ENCODE measurements at regions not wholly inside any gene's neighbourhood (a gene's known extent, or its start where the extent isn't known, plus 50 kb on each side); places are given as distances from the start of the nearest gene placed in this dataset.
"Not testable (repeated sequence)": the region's sequence is repeated elsewhere in the genome, so short reads cannot be mapped to it uniquely, and the experiment has no call there.

- DNase-seq = no peak
These were observed 99.6 kb upstream of the DST start for GRCh38 chr6:56742122-56742791.

DNA sequence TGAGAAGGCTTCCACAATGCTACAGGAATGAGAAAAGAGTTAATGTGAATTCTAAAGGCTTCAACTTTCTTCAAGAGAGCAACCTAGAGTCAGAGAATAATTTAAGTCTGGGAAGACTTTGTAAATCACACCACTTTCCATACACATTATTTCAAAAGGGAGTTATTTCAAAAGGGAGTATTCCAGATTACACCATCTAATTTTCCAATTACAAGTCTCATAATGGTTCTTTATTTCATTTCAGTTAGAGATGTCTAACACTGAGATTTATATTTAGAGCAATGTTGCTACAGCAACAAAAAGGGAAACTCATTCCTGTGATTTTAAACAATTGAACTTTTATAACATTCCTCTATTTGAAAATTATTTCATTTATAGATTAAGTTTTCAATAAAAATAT is 98.8 kb upstream of the DST start:
- no peak for DNase-seq

DNA sequence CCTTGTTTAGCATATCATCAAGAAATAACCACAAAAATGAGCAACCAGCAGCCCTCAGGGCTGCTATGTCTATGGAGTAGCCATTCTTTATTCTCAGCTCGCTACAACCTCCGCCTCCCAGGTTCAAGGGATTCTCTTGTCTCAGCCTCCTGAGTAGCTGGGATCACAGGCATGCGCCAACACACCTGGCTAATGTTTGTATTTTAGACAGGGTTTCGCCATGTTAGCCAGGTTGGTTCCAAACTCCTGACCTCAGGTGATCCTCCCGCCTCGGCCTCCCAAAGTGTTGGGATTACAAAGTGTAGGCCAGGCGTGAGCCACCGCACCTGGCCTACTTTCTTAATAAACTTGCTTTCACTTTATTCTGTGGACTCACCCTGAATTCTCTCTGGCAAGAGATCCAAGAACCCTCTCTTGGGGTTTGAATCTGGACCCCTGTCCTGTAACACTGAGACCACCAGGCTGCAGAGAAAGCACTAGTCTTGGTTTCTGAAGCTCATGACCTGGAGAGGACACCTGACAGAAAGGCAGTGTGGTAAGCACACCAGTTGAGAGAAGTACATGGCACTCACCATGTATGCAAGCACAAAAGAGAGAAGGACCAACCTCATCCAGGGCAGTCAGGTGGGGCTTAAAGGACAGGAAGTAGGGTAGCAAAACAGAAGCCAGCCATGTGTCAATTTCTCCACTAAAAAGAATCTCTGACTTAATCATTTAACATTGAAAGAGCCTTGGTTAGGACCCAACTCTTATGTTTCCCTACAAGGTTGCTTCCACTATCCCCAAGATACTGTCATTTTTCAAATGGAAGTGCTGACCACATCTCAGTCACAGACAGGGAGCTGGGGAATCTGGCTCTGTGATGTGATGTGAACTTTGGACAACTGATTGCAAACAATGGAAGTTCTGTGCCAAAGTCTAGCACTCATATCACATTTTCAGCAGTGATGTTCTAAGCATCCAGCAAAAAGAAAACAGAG is 97.4 kb upstream of the DST start:
- DNase-seq = no peak

DNA sequence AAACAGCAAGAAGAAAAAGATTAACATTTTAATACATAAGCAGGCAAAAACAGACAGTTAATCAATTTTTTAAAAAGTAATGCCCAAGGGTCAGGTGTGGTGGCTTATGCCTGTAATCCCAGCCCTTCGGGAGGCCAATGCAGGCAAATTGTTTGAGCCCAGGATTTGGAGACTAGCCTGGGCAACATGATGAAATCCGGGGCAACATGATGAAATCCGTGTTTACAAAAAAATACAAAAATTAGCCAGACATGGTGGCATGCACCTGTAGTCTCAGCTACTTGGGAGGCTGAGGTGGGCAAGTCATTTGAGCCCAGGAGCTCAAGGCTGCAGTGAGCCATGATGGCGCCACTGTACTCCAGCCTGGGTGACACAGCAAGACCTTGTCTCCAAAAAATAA is 94.1 kb upstream of the DST start:
- no peak for DNase-seq

DNA sequence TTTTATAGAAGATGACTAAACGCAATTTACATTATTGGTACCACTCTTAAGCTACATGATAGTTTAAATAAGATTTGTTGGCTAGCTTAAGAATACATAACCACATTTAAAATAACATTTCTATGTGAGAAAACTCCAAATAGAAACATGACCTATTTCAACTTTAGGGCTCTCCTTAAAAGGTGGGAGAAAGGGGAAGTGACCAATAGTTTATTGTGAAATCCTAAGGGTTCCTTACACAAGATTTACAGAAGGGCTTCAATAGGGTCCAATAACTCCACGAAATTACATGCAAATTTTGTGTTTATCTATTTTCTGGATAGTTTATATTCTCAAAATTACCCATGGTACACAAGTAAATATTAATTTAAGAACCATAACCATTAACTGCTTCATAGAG is 91.6 kb upstream of the DST start:
- no peak for DNase-seq

- no peak for DNase-seq
These were observed 90.6 kb upstream of the DST start for GRCh38 chr6:56733211-56733697.

DNA sequence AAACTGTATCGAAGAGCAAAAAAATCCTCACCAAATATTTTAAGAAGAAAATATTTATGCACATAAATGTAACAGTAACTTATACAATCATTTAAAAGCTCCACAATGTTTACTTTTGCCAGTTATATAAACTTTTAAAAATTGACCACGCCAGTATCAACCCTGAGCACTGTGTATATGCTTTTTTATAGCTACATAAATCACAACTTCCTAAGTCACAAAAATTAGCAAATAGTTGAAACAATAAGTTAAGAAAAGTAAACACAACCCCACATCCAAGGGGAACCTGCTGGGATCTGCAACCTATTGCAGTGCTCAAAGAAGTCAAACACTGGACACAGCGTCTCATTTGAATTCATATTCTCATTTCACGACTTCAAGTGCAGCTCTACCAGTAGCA is 89.8 kb upstream of the DST start:
- DNase-seq = no peak

GRCh38 chr6:56730663-56731529 is 88.2 kb upstream of the DST start:
- DNase-seq = no peak

GRCh38 chr6:56729719-56730118 is 87.0 kb upstream of the DST start:
- DNase-seq = no peak

DNA sequence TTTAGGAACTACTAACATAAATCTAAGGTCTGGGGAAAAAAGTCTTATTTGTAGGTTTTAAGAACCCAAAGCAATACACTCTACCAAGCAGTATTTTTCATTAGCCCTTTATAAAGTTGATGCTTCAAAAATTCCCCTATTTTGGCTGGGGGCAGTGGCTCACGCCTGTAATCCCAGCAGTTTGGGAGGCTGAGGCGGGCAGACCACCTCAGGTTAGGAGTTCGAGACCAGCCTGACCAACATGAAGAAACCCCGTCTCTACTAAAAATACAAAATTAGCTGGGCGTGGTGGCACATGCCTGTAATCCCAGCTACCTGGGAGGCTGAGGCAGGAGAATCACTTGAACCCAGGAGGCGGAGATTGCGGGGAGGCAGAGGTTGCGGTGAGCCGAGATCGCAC is 86.5 kb upstream of the DST start:
- not testable (repeated sequence) for DNase-seq

- DNase-seq = no peak
These were observed 84.6 kb upstream of the DST start for GRCh38 chr6:56727097-56727850.

DNA sequence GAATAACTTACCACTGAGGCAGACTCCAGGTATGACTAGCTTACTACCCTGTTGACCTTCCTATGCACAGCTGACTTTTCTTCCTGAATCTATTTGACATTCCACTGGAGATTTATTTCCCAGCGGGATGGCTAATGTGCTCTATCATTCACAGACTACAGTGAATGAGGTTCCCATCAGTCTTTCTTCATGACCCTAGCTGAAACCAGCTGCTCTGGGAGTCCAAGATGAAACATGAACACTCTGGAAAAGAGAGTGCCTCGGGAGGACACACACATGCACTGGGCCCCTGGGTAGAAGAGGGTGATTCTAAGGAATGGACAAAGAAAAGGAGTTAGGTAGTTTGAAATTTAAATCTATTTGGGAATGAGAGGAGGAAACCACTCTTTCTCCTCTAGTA is 82.6 kb upstream of the DST start:
- no peak for DNase-seq

DNA sequence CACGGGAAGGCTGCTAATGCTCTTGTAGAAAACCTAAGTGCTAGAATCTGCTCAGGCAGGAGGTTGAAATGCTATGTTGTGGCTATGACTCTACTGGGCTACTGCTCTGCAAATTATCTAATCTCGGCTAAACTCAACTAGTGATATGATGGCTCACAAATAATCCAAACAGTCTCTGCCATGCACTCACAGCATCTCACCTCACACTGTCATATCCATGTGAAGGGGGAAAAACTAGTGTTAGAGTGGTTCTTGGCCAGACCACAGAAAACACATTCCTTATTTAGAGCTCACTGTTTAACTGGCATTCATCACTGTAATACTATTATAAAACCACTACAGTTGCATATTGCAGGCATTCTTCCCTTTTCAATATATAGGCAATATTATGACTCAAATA is 81.8 kb upstream of the DST start:
- DNase-seq = no peak

DNA sequence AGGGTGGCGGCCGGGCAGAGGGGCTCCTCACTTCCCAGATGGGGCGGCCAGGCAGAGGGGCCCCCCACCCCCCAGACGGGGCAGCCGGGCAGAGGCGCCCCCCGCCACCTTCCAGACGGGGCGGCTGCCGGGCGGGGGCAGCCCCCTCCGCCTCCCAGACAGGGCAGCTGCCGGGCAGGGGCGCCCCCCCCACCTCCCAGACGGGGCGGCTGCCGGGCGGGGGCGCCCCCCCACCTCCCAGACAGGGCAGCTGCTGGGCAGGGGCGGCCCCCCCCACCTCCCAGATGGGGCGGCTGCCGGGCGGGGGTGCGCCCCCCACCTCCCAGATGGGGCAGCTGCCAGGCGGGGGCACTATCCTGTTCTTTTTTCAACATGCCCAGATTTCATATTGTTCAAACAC is 78.2 kb upstream of the DST start:
- no peak for DNase-seq

DNA sequence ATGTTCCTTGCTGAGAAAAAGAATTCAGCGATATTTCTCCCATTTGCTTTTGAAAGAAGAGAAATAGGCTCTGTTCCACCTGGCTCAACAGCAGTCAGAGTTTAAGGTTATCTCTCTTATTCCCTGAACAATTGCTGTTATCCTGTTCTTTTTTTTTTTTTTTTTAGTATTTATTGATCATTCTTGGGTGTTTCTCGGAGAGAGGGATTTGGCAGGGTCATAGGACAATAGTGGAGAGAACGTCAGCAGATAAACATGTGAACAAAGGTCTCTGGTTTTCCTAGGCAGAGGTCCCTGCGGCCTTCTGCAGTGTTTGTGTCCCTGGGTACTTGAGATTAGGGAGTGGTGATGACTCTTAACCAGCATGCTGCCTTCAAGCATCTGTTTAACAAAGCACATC is 77.5 kb upstream of the DST start:
- not testable (repeated sequence) for DNase-seq

GRCh38 chr6:56719315-56720058 is 76.8 kb upstream of the DST start:
- not testable (repeated sequence) for DNase-seq

- no peak for DNase-seq
These were observed 75.5 kb upstream of the DST start for GRCh38 chr6:56718236-56718635.

- DNase-seq = no peak
These were observed 73.5 kb upstream of the DST start for GRCh38 chr6:56716229-56716628.

GRCh38 chr6:56715741-56716140 is 73.1 kb upstream of the DST start:
- no peak for DNase-seq

DNA sequence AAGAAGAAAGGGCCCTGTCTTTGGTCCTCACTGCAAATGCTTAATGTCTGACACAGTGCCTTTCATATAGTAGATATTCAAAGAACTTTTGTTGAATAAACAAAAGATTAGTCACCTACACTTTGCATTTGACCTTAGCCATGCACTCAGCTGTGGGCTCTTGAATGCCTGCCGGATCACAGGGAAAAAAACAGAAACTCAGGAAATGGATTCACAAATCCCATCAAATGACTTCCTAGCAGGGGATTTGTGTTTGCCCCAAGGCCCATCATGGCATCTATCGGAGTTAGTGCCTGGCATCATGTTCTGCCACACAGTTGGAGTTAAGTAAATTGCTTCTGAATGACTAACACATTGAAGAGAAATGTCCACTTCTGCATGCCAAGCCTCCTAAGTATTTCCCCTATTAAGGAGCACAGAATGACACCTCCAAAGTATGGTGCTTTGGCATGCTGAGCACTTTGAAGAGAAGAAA is 72.3 kb upstream of the DST start:
- DNase-seq = no peak

GRCh38 chr6:56714273-56714672 is 71.6 kb upstream of the DST start:
- DNase-seq = no peak
